HG03060 (cell line): ENCODE measurements at regions not wholly inside any gene's neighbourhood (a gene's known extent, or its start where the extent isn't known, plus 50 kb on each side); places are given as distances from the start of the nearest gene placed in this dataset.
A peak's percentile ranks its signal among the peaks of the same experiment; 100 is the strongest.
"Not testable (repeated sequence)": the region's sequence is repeated elsewhere in the genome, so short reads cannot be mapped to it uniquely, and the experiment has no call there.

ENCODE experiments used
- ATAC-seq: cut with Tn5 transposase; IDR thresholded peaks from one replicate; pipeline ENCODE4 v1.9.1; 2021; ENCODE audit warnings: low read depth, moderate number of reproducible peaks; ENCODE audit not compliant: unreplicated experiment

DNA sequence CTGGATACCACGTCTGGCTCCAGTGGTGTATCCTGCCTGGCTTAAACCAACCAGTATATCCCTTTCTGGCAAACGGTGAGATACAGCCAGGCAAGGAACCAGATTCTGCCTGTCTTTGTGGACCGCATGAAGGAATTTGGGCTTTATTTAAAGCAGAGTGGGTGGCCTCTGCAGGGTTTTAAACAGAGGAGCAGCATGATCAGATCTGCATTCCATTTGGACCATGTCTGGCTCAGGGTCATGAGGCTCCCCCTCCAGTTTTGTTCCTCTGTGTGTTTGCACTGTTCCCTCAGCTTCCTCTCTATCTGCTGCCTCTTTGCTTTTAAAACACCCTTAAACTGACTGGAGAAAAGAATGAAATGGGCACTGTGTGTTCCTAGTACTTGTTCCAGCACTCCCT lies 195.0 kb downstream of the GIPC2 start:
- ATAC-seq = no peak

DNA sequence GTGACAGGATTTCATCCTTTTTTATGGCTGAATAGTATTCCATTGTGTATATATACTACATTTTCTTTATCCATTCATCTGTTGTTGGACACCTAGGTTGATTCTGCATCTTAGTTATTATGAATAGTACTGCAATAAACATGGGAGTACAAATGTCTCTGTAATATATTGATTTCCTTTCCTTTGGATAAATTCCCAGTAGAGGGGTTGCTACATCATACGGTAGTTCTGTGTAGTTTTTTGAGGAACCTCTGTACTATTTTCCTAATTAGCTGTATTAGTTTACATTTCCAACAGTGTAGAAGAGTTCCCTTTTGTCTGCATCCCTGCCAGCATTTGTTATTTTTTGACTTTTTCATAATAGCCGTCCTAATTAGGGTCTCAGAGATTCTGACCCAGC lies 201.3 kb downstream of the GIPC2 start:
- ATAC-seq = no peak

DNA sequence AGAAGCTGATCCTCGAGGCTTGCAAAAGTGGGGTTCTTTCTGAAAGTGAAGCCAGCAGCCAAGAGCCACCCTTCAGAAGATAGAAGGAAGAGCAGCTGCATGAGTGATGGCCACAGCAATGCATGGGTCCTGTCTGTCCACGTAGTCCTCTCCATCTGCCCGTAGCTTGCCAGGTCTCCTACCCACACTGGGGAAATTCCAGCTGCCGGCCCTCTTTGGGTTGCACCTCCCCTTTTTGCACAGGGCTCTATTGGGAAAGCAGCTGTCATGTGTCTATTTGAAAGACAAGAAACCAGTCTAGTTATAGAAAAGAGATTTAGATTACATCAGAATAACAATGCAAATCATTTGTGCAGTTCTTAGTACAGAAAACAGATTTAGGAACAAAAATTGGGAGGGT lies 204.4 kb downstream of the GIPC2 start:
- ATAC-seq = no peak

DNA sequence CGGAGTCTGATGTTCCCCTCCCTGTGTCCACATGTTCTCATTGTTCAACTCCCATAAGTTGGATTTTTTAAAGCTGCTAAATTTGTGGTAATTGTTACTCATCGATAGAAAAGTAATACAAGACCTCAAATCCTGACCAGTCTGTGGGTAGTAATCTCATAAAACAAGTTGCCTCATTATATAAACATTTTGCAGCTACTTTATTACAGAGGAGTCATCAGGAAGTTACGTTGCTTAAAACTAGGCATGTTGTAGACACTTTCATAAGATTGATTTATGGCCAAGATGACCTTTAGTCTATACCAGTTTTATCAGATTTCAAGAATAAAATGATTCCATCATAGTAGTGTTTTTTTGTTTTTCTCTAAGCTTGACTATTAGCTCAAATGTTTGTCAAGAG lies 208.8 kb downstream of the GIPC2 start:
- ATAC-seq = no peak

DNA sequence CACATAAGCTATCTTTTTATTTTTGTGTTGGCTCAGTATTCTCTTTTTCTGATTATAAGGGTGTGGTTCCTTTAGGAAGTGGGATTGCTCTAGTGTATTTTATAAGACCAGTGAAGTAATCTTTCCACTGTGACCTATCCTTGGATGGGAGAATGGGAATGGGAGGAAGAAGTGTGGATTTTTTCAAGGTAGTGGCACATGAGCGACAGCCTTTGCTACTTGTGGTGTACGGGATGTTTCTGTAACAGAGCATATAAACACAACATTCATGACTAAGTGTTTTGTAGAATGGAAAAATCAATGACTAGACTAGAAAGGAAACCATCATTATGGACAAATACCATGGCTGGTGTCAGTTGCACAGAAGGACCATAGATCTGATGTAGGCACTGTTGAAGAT lies 209.6 kb downstream of the GIPC2 start:
- ATAC-seq = no peak

DNA sequence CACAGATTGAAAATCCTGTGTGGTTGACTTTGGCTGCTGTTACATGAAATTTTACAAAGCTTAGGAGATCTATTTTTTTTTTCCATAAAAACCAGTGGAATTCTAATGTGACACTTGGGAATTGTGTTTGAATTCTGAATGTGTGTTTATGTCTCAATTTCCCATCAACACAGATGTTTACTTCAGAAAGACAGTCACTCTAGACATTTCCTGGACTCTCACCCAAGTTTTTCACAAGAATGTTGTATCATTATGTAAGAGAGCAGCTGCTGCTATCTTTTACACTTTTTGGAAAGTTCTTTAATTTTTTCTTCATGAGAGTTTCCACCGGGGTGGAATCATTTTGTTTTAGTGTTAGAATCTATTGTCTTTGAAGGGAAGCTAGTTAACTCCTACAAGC lies 210.1 kb downstream of the GIPC2 start:
- ATAC-seq = no peak

DNA sequence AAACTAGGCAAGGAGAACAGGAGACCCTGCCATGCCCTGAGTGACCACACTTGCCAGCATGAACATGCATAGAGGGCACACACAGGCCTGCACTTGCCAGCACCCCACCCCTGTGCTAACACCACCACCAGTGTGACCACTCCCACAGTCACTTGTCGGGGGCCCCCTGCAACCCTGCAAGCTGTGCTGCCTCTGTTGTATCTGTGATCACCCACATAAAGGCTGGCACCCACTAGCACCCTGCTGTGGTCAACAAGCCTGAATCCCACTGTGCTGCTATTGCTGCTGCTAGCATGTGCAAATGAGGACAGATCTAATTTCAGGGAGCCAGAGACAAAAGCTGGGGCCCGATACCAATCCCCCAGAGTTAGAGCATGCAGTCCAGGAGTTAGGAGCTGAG lies 217.7 kb downstream of the GIPC2 start:
- no peak for ATAC-seq

DNA sequence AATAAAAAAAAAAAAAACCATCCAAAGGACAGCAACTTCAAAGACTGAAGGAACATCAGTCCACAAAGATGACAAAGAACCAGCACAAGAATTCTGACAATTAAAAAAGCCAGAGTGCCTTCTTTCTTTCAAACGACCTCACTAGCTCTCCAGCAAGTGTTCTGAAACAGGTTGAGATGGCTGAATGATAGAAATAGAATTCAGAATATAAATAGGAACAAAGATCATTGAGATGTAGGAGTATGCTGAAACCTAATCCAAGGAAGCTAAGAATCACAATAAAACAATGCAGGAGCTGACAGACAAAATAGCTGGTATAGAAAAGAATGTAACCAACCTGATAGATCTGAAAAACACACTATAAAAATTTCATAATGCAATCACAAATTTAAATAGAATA lies 218.2 kb downstream of the GIPC2 start:
- ATAC-seq = no peak

DNA sequence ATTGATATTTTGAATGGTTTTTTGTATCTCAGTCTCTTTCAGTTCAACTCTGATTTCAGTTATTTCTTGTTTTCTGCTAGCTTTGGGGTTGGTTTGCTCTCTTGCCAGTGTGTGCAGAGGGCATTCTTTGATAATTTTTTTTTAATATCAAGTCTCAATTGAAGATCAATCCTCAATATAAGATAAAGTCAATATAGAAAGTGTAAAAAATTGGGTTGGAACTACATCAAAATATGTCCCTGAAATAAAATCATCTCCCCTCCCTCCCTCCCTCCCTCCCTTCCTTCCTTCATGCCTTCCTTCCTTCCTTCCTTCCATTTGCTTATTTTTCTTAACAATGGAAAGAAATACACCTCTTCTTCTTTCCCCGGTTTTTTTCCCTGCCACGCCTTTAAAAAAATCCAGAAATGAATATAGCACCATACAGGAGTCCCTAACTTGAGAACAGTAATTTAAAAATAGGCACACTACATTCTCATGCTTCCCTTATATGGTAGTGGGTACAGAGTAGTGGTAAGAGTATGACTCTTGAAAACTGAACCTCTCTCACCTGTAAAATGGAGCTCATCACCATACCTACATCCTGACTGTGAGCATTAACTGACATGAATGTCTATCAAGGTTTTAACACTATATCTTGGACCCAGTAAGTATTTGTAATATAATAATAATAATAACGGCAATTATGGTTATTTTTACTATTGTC lies 221.9 kb downstream of the GIPC2 start:
- no peak for ATAC-seq

DNA sequence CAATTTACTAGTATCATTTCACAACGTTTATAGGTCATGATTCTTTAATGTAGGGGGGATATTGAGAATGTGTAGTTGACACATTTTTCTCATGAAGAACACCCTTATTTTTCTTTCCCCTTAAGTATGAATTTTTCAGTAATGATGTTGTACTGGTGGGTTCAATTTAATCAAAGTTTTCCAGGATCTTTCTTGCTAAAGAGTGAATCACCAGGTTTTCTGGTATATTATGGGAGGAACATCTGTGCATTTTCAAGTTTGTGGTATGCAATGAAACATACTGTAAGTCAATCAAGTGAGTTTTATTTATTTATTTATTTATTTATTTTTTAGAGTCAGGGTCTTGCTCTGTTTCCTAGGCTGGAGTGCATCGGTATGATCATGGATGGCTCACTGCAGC lies 221.2 kb upstream of the PTGFR start:
- ATAC-seq = no peak

DNA sequence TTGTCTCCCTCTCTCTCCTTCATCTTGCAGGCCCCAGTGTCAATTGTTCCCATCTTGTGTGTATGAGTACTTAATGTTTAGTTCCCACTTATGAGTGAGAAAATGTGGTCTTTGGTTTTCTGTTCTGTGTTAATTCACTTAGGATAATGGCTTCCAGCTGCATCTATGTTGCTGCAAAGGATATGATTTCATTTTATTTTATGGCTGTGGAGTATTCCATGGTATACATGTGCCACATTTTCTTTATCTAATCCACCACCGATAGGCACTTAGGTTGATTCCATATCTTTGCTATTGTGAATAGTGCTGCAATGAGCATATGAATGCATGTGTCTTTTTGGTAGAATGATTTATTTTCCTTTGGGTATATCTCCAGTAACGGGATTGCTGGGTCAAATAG lies 219.4 kb upstream of the PTGFR start:
- ATAC-seq = not testable (repeated sequence)

DNA sequence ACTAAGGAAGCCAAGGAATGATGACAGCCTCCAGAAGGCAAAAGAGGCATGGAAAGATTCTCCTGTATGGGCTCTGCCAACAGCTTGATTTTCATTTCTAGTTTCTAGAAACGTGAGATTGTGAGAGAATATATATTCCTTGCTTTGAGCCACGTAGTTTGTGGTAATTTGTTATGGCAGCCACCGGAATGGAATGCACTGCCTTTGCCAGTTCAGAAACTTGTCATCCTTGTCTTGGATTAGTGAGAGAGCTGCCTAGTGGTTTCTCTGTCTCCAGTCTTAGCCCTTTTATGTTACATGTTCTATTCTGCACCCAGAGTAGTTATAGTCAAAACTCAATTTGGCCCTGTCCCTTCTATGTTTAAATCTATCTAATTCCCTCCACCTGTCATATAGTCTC lies 216.0 kb upstream of the PTGFR start:
- no peak for ATAC-seq

DNA sequence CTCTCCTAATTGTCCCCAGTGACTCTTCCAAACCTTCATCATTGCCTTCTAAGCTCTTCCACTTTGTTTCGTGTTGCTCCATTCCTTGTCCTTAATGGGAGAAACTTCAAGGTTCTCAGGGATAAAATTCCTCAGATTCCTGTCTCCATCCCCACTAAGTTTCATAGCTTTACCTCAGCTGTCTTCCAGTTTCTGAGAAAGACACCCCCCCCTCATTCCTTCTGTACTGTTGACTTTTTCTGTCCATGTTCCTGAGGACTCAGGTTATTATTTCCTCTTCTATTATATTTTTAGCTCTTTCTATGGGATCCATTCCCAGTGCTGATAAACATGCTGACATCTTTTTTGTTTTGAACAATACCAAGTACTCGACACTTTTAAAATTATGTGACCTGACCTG lies 215.3 kb upstream of the PTGFR start:
- ATAC-seq = no peak

DNA sequence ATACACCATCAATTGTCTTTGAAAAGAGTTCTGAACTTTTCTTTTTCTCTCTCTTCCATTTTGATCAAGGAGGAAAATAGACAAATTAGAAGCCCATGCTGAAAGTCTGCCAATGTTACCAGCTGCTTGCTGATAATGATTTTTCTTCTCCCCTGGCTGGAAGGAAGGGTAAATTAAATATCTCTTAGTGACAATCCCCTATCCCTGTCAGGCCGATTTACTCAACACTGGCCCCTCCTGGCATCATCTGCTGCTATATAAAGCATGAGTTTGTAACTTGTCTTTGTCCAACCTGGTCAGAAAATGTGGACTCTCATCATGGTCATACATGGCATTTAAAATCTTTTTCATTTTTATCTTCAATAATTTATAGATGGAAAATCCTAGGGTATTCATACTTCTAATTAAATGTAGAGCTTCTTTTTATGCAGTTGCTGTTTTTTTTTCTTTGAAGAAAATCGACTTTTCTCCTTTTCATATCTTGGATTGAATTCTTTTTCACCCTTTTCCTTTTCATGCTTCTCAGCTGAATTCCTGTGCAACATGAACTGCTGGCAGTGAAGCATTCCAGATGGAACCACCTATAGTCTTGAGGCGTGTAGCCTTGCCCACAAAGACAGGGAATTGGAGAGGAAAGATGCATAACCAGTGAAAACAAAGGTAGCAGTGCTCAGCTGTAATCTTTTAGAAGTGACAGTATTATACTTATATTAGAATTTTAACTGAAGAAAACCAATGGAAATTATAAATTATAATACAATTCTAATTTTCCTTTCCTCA lies 214.7 kb upstream of the PTGFR start:
- ATAC-seq = no peak

DNA sequence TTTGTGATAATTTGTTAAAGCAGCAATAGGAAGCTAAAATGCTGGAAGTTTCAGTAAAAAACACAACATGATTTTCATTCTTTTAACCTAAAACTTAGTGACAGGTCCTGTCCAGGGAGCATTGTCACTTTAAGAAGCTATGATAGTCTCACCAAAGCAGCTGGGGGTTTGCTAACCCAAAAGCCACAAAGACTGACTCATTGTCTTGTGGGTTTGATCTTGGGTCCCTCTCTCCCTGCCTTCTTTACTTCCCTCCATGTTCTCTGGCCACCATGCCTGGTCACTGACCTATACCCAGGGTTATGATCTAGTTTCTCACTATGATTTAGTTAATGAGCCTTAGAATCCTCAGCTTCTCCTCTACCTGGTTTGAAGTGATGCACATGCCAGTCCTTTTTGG lies 213.5 kb upstream of the PTGFR start:
- ATAC-seq = peak; percentile 81

DNA sequence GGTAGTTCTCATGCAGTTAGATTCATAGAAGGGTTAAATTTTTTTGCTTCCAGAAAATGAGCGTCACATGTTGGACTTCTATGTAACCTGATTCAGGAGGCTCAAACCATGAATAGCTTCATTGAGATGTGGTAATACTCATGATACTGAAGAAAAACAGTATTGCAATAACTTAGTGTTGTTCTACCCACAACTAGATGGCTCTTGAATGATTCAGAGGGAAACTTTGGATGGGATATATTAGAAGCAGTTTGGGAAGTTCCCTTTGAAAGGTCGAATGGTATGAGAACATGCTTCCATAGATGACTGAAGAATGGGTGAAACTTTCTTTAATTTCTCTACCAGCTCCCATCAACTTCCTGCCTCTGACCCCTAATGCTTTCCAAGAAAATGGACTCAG lies 211.7 kb upstream of the PTGFR start:
- no peak for ATAC-seq

DNA sequence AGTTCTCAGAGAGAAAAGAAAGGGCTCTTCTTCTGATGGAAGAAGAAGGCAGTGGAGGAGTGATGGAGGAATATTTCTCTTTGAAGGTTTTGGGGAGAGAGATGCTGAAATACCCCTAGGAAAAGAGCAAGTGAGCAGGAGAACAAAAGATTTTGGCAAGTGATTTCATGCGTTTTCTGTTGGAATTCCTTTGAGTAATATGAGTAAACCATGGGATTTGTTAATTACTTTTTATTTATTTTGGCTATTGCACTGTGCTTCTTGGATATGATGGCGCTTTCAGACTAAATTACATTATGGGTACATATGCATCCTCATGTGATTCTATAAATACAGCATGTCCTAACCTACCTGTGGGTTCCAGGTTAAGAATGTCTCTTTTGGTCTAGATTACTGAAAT lies 210.1 kb upstream of the PTGFR start:
- ATAC-seq = no peak

DNA sequence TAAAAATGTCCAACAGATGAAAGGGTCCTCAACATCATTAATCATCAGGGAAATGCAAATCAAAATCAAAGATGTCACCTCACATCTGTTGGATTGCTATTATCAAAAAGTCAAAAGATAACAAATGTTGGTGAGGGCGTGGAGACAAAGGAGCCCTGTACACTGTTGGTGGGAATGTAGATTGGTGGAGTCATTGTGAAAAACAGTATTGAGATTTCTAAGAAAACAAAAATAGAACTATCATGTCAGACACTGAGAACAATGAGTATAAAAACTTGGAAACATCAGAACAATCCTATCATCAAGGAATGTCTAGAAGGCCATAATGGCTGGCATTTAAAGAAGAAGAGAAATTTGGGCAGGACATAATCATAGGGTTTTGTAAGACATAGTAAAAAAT lies 209.2 kb upstream of the PTGFR start:
- no peak for ATAC-seq

DNA sequence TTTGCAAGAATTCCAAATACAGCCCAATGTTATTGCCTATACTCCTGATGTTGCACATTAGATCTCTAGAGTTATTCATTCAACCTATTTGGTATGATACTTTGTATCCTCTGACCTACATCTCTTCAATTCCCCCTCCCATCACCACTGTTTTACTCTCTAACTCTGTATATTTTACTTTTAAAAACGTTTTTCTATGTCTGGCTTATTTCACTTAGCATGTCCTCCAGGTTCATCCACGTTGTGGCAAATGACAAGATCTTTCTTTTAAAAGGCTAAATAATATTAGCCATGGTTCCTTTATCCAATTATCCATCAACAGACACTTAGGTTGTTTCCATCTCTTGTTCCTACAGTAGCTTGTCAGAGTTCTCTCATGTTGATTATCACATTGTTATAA lies 207.1 kb upstream of the PTGFR start:
- no peak for ATAC-seq

DNA sequence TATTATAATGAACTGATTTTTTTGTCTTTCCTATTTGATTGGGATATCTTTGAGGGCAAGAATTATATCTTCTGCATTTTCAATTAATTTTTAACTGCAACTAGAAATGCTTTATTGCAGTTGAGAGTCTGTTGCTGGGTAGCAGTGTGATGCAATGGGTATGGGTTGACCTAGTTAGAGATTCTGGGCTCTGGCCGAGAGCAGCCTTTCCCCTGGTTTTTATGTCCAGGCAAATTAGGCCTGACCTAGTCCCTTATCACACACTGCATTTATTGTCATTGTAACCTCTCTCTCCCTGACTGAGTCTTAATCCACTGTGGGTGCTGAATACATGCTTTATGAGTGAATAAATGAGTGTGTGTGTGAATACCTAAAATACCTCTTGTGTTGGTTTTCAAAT lies 206.4 kb upstream of the PTGFR start:
- ATAC-seq = no peak

DNA sequence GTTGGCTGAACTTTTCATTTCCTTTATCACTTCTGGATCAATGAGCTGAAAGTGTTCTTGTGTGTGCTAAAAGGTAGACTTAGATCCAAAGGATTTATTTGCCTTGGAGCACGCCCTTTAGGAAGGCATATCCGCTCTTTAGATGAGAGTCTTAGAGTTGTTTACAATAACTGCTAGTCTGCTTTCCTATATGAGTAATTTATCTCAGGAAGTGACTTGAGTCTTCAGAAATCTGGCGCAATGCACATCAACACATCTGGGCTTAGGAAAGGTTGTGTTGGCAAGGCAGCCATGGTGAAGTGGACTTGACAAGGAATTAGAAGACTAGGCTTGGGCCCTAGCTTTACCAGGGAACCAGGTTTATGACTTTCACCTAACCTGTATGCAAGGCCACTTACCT lies 204.1 kb upstream of the PTGFR start:
- no peak for ATAC-seq

DNA sequence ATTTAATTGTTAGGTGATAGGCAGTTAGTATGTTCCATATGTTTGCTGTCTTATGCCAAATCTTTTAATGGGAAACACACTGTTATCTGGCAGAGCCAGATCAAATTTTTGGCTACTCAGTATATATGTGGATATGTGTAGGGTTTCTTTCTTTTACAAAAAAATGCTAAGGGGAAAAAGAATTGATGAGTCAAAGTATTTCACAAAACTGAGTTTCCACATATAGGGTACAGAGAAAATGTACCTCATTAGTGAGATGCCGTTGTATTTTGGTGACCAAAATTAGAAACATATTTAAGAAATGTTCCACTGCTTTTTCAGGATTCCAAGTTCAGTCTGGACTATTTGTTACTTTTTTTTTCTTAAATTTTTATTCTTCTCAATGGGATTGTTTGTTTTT lies 201.2 kb upstream of the PTGFR start:
- ATAC-seq = no peak
